Hematopoietic multipotent progenitor cell treated with erythropoietin and hydrocortisone succinate and interleukin-3 and kit ligand, for 4 days (in vitro differentiated cells): ENCODE measurements at regions not wholly inside any gene's neighbourhood (a gene's known extent, or its start where the extent isn't known, plus 50 kb on each side); places are given as distances from the start of the nearest gene placed in this dataset.

Experiments used
- DNase-seq: peaks from one replicate; pipeline ENCODE4 v3.0.0-alpha.2; 2015

GRCh38 chr15:61621865-61622264, 392.8 kb upstream of the RORA start:
- DNase-seq = no peak

- DNase-seq = peak; percentile 80
These were observed 392.0 kb upstream of the RORA start for GRCh38 chr15:61621146-61621545.

- no peak for DNase-seq
These were observed 391.0 kb upstream of the RORA start for GRCh38 chr15:61620151-61620550.

GRCh38 chr15:61613729-61614128, 384.6 kb upstream of the RORA start:
- no peak for DNase-seq

GRCh38 chr15:61613138-61613537, 384.0 kb upstream of the RORA start:
- DNase-seq = no peak

- no peak for DNase-seq
These were observed 383.0 kb upstream of the RORA start for GRCh38 chr15:61612111-61612510.

- no peak for DNase-seq
These were observed 376.2 kb upstream of the RORA start for GRCh38 chr15:61605343-61605742.

- no peak for DNase-seq
These were observed 369.6 kb upstream of the RORA start for GRCh38 chr15:61598655-61599054.

GRCh38 chr15:61584410-61584809, 355.3 kb upstream of the RORA start:
- DNase-seq = peak; percentile 31

- DNase-seq = no peak
These were observed 353.0 kb upstream of the RORA start for GRCh38 chr15:61582092-61582491.

- DNase-seq = no peak
These were observed 346.5 kb upstream of the RORA start for GRCh38 chr15:61575597-61575996.

- DNase-seq = no peak
These were observed 341.9 kb upstream of the RORA start for GRCh38 chr15:61571026-61571425.

- peak; percentile 35 for DNase-seq
These were observed 335.7 kb upstream of the RORA start for GRCh38 chr15:61564785-61565184.

- DNase-seq = no peak
These were observed 329.4 kb upstream of the RORA start for GRCh38 chr15:61558172-61559136.

- DNase-seq = no peak
These were observed 327.0 kb upstream of the RORA start for GRCh38 chr15:61556037-61556648.

GRCh38 chr15:61549727-61550126, 320.6 kb upstream of the RORA start:
- no peak for DNase-seq

GRCh38 chr15:61545763-61546162, 316.7 kb upstream of the RORA start:
- no peak for DNase-seq

- no peak for DNase-seq
These were observed 312.4 kb upstream of the RORA start for GRCh38 chr15:61541516-61541915.

- no peak for DNase-seq
These were observed 308.2 kb upstream of the RORA start for GRCh38 chr15:61537337-61537736.

GRCh38 chr15:61534986-61535385, 305.9 kb upstream of the RORA start:
- DNase-seq = no peak

GRCh38 chr15:61530769-61531168, 301.7 kb upstream of the RORA start:
- DNase-seq = no peak

GRCh38 chr15:61528581-61528910, 299.4 kb upstream of the RORA start:
- no peak for DNase-seq

- DNase-seq = no peak
These were observed 298.9 kb upstream of the RORA start for GRCh38 chr15:61527836-61528580.

- no peak for DNase-seq
These were observed 295.4 kb upstream of the RORA start for GRCh38 chr15:61524545-61524944.
